H9 (cell line): ENCODE measurements at regions not wholly inside any gene's neighbourhood (a gene's known extent, or its start where the extent isn't known, plus 50 kb on each side); places are given as distances from the start of the nearest gene placed in this dataset.

Experiments
- DNase-seq: peaks from one replicate; pipeline ENCODE4 v3.0.0-alpha.2; 2017
- H2AFZ ChIP-seq: one replicate; pipeline ENCODE4 v1.6.1; 2013; ENCODE audit warnings: mild to moderate bottlenecking, low read length, control low read depth, moderate library complexity
- H2AK5ac ChIP-seq: 2 replicates; pipeline ENCODE4 v1.6.1; 2013; ENCODE audit warnings: low read length, control low read depth, mixed read lengths; ENCODE audit not compliant: insufficient read length
- H2BK120ac ChIP-seq: one replicate; pipeline ENCODE4 v1.6.1; 2013; ENCODE audit warnings: low read depth, mild to moderate bottlenecking, low read length, control low read depth, inconsistent platforms; ENCODE audit not compliant: poor library complexity, severe bottlenecking
- H2BK12ac ChIP-seq: 2 replicates; pipeline ENCODE4 v1.6.1; 2013; ENCODE audit warnings: low read length, control low read depth, mixed read lengths, low read depth; ENCODE audit not compliant: insufficient read length
- H2BK15ac ChIP-seq: 2 replicates; pipeline ENCODE4 v1.6.1; 2013; ENCODE audit warnings: low read depth, low read length, control low read depth
- H2BK20ac ChIP-seq: one replicate; pipeline ENCODE4 v1.6.1; 2013; ENCODE audit warnings: low read depth, mild to moderate bottlenecking, low read length, control low read depth, inconsistent platforms; ENCODE audit not compliant: poor library complexity, severe bottlenecking
- H2BK5ac ChIP-seq: 2 replicates; pipeline ENCODE4 v1.6.1; 2013; ENCODE audit warnings: low read length, control low read depth, mixed read lengths; ENCODE audit not compliant: insufficient read length
- H3K14ac ChIP-seq: 2 replicates; pipeline ENCODE4 v1.6.1; 2013; ENCODE audit warnings: low read length, control low read depth; ENCODE audit not compliant: insufficient read depth
- H3K18ac ChIP-seq: 2 replicates; pipeline ENCODE4 v1.6.1; 2013; ENCODE audit warnings: low read depth, mild to moderate bottlenecking, mixed read lengths, low read length, control low read depth; ENCODE audit not compliant: insufficient read length
- H3K23ac ChIP-seq: 2 replicates; pipeline ENCODE4 v1.6.1; 2013; ENCODE audit warnings: low read length, control low read depth, mixed read lengths, low read depth; ENCODE audit not compliant: insufficient read length
- H3K23me2 ChIP-seq: 2 replicates; pipeline ENCODE4 v1.6.1; 2013; ENCODE audit warnings: low read depth, mild to moderate bottlenecking, mixed read lengths, low read length, control low read depth; ENCODE audit not compliant: insufficient read length, poor library complexity, severe bottlenecking
- H3K27ac ChIP-seq: 2 replicates; pipeline ENCODE4 v1.5.1; 2013; ENCODE audit warnings: low read length, control low read depth, mixed read lengths, low read depth; ENCODE audit not compliant: insufficient read length
- H3K27me3 ChIP-seq: 2 replicates; pipeline ENCODE4 v1.6.1; 2013; ENCODE audit warnings: low read length, control low read depth, inconsistent platforms; ENCODE audit not compliant: insufficient read depth
- H3K4ac ChIP-seq: 2 replicates; pipeline ENCODE4 v1.6.1; 2013; ENCODE audit warnings: low read depth, mild to moderate bottlenecking, control low read depth, inconsistent platforms, low read length, moderate library complexity
- H3K4me1 ChIP-seq: 2 replicates; pipeline ENCODE4 v1.6.1; 2013; ENCODE audit warnings: low read length, control low read depth, inconsistent platforms; ENCODE audit not compliant: insufficient read depth
- H3K4me2 ChIP-seq: 2 replicates; pipeline ENCODE4 v1.6.1; 2013; ENCODE audit warnings: low read length, control low read depth, mixed read lengths; ENCODE audit not compliant: insufficient read length, insufficient read depth
- H3K56ac ChIP-seq: 2 replicates; pipeline ENCODE4 v1.6.1; 2013; ENCODE audit warnings: low read depth, mild to moderate bottlenecking, mixed read lengths, low read length, control low read depth; ENCODE audit not compliant: insufficient read length
- H3K79me1 ChIP-seq: 2 replicates; pipeline ENCODE4 v1.6.1; 2013; ENCODE audit warnings: low read depth, mild to moderate bottlenecking, moderate library complexity, low read length, control low read depth, inconsistent platforms; ENCODE audit not compliant: insufficient read depth, poor library complexity, severe bottlenecking
- H3K79me2 ChIP-seq: 2 replicates; pipeline ENCODE4 v1.6.1; 2013; ENCODE audit warnings: low read length, control low read depth, inconsistent platforms; ENCODE audit not compliant: insufficient read depth
- H3K9ac ChIP-seq: 2 replicates; pipeline ENCODE4 v1.6.1; 2013; ENCODE audit warnings: low read length, control low read depth, mixed read lengths; ENCODE audit not compliant: insufficient read length; ENCODE audit errors: extremely low read depth
- H3K9me3 ChIP-seq: one replicate; pipeline ENCODE4 v1.6.1; 2013; ENCODE audit warnings: low read depth, low read length, inconsistent platforms; ENCODE audit not compliant: control insufficient read depth
- H3T11ph ChIP-seq: one replicate; pipeline ENCODE4 v1.6.1; 2013; ENCODE audit warnings: mild to moderate bottlenecking, low read length, control low read depth, inconsistent platforms
- H4K20me1 ChIP-seq: one replicate; pipeline ENCODE4 v1.6.1; 2013; ENCODE audit not compliant: control insufficient read depth, insufficient read length, insufficient read depth
- H4K5ac ChIP-seq: 2 replicates; pipeline ENCODE4 v1.6.1; 2013; ENCODE audit warnings: low read depth, mild to moderate bottlenecking, mixed read lengths, low read length, control low read depth; ENCODE audit not compliant: insufficient read length
- H4K8ac ChIP-seq: replicated peaks from 2 replicates; pipeline ENCODE4 v1.6.1; 2013; ENCODE audit warnings: low read length, control low read depth, mixed read lengths, low read depth; ENCODE audit not compliant: insufficient read length
- H4K91ac ChIP-seq: 2 replicates; pipeline ENCODE4 v1.6.1; 2013; ENCODE audit warnings: low read depth, mild to moderate bottlenecking, moderate library complexity, mixed read lengths, low read length, control low read depth; ENCODE audit not compliant: insufficient read length
- H3K27ac Mint-ChIP-seq, 3 experiments: 2 replicates in 2 of 3; 3 replicates in 1 of 3; pipeline ENCODE4 v1.8.0; 2020 to 2021; ENCODE audit warnings: mixed read lengths in 3 of 3, mild to moderate bottlenecking in 1 of 3, moderate library complexity in 1 of 3
- H3K27me3 Mint-ChIP-seq: 2 replicates; pipeline ENCODE4 v1.8.0; 2021; ENCODE audit warnings: low read depth, mild to moderate bottlenecking, moderate library complexity, mixed read lengths
- H3K36me3 Mint-ChIP-seq, 3 experiments: 2 replicates in 2 of 3; 3 replicates in 1 of 3; pipeline ENCODE4 v1.8.0; 2020 to 2021; ENCODE audit warnings: low read depth in 3 of 3, mixed read lengths in 3 of 3; ENCODE audit not compliant: insufficient read depth in 1 of 3
- H3K4me1 Mint-ChIP-seq, 2 experiments: 2 replicates each; pipeline ENCODE4 v1.8.0; 2020; ENCODE audit warnings: mixed read lengths in 2 of 2
- H3K4me3 Mint-ChIP-seq, 2 experiments: 2 replicates in 1 of 2; 3 replicates in 1 of 2; pipeline ENCODE4 v1.8.0; 2020 to 2021; ENCODE audit warnings: mild to moderate bottlenecking in 2 of 2, mixed read lengths in 2 of 2, moderate library complexity in 1 of 2
- H3K9me3 Mint-ChIP-seq, 2 experiments: 2 replicates in 1 of 2; 3 replicates in 1 of 2; pipeline ENCODE4 v1.8.0; 2020; ENCODE audit warnings: mild to moderate bottlenecking in 2 of 2, mixed read lengths in 2 of 2, moderate library complexity in 1 of 2
- WGBS: extraction: QIAGEN DNeasy Blood & Tissue Kit; methylation state at CpG from one replicate; pipeline ENCODE4 v1.1.7; 2013; ENCODE audit warnings: missing lambda C conversion rate, low lambda C conversion rate, mixed read lengths; ENCODE audit not compliant: insufficient read length; ENCODE audit errors: extremely low coverage; 5-methylcytosine and 5-hydroxymethylcytosine counted together
- TF ChIP-seq, protein P1 (sequence below): fragments of 200-600 bp; sonication (generic); conservative IDR thresholded peaks from 3 replicates; pipeline ENCODE4 v1.8.0; 2021; ENCODE audit warnings: antibody characterized with exemption, mild to moderate bottlenecking

- no peak for DNase-seq
- H2BK120ac ChIP-seq = no peak overlapping the region
- no peak overlapping the region for H3K4me3 Mint-ChIP-seq
- no peak overlapping the region for H3K18ac ChIP-seq
- no peak overlapping the region for H2BK12ac ChIP-seq
- no peak overlapping the region for H2BK5ac ChIP-seq
- no peak overlapping the region for H3K4me2 ChIP-seq
- no peak overlapping the region for H2AK5ac ChIP-seq
- H3K4ac ChIP-seq = no peak overlapping the region
- H3T11ph ChIP-seq = no peak overlapping the region
- no peak overlapping the region for H2BK15ac ChIP-seq
- H3K9me3 ChIP-seq = no peaks in the 10 kb centered on the region
- no peak overlapping the region for H4K5ac ChIP-seq
- H3K23me2 ChIP-seq = no peaks in the 10 kb centered on the region
- H3K79me2 ChIP-seq = no peaks in the 10 kb centered on the region
- no peaks in the 10 kb centered on the region for H3K9me3 Mint-ChIP-seq
- no peak overlapping the region for H2BK20ac ChIP-seq
- H4K91ac ChIP-seq = no peak overlapping the region
- H3K27ac Mint-ChIP-seq = no peak overlapping the region
- no peaks in the 10 kb centered on the region for H3K27me3 ChIP-seq
- no peak overlapping the region for H3K14ac ChIP-seq
- H3K4me1 Mint-ChIP-seq = no peaks in the 10 kb centered on the region
- no peak overlapping the region for H2AFZ ChIP-seq
- TF ChIP-seq, protein P1, sequence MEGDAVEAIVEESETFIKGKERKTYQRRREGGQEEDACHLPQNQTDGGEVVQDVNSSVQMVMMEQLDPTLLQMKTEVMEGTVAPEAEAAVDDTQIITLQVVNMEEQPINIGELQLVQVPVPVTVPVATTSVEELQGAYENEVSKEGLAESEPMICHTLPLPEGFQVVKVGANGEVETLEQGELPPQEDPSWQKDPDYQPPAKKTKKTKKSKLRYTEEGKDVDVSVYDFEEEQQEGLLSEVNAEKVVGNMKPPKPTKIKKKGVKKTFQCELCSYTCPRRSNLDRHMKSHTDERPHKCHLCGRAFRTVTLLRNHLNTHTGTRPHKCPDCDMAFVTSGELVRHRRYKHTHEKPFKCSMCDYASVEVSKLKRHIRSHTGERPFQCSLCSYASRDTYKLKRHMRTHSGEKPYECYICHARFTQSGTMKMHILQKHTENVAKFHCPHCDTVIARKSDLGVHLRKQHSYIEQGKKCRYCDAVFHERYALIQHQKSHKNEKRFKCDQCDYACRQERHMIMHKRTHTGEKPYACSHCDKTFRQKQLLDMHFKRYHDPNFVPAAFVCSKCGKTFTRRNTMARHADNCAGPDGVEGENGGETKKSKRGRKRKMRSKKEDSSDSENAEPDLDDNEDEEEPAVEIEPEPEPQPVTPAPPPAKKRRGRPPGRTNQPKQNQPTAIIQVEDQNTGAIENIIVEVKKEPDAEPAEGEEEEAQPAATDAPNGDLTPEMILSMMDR = no peak
- H3K27ac ChIP-seq = no peak overlapping the region
- no peaks in the 10 kb centered on the region for H3K4me1 ChIP-seq
- H3K36me3 Mint-ChIP-seq = no peaks in the 10 kb centered on the region; a peak in 1 of 7 replicates
- H3K79me1 ChIP-seq = no peaks in the 10 kb centered on the region
- no peaks in the 10 kb centered on the region; the same call in 1 of the 2 replicates for H3K27me3 Mint-ChIP-seq
- no peak overlapping the region for H4K8ac ChIP-seq
- no peaks in the 10 kb centered on the region for H4K20me1 ChIP-seq
- no peak overlapping the region for H3K9ac ChIP-seq
- H3K56ac ChIP-seq = no peak overlapping the region
- no CpG with 5 or more reads among the region's 3 CpGs for WGBS
- no peak overlapping the region for H3K23ac ChIP-seq
These were observed 149.2 kb upstream of the PLXNA2 start for GRCh38 chr1:208393416-208393815.
